Body of pancreas (tissue), 4 donors: ENCODE measurements at regions not wholly inside any gene's neighbourhood (a gene's known extent, or its start where the extent isn't known, plus 50 kb on each side); places are given as distances from the start of the nearest gene placed in this dataset.

ENCODE experiments used
- CTCF ChIP-seq, 7 experiments: fragments of 450-650 bp in 4 of 7; fragments of 200-600 bp in 3 of 7; sonication (generic) in 3 of 7; IDR thresholded peaks; one replicate each; pipeline ENCODE4 v1.5.1; 2016 to 2019; ENCODE audit warnings: antibody characterized with exemption in 7 of 7
- POLR2A ChIP-seq, 3 donors: fragments of 450-650 bp; IDR thresholded peaks; one replicate each; pipeline ENCODE4 v1.6.1; 2016; ENCODE audit warnings: antibody characterized with exemption in 3 of 3, mild to moderate bottlenecking in 2 of 3

DNA sequence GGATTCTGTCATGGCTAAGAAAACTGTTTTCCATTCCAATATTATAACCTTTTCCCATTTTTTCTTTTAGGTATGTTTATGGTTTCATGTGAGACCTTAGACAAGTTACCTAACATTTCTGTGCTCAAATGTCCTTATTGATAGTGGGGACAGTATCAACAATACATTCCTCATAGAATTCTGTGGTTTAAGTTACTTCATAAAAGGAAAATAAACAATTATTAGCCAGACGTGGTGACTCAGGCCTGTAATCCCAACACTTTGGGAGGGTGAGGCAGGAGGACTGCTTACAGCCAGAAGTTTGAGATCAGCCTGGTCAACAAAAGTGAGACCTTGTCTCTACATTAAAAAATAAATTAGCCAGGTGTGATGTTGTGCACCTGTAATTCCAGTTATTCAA lies 436.8 kb upstream of the CNTN4 start:
- TF ChIP-seq CTCF (IDR thresholded peaks at IDR 0.05) (no peak), POLR2A (IDR thresholded peaks at IDR 0.05) (no peak)
